ENCODE measurements at regions not wholly inside any gene's neighbourhood (a gene's known extent, or its start where the extent isn't known, plus 50 kb on each side); places are given as distances from the start of the nearest gene placed in this dataset.
A peak's percentile ranks its signal among the peaks of the same experiment; 100 is the strongest.

DNA sequence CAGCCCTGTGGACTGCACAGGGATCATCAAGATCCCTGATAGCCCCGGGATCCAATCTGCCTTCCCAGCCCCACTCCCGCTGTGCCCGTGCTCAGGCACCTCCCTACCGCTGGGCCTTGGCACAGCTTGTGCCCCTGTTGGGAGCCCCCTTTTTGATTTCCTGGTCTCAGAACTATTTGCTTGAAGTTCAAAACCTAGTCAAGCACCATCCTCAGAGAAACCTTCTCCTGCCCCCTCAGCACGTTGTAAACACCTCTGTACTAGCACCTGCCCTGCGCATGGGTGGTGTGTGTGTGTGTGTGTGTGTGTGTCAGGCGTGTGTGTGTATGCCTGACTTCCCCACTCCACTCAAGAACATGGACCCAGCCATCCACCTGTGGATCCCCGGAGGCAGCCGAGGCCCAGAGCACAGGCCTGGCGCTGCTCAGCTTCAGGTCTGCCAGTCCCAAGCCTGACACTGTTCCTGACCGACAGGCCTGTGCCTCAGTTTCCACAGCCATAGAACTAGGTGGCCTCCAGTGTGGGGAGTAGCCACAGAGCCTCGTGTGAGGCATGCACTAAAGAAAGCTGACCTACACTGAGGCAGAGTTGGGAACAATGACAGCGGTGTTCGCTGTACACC is 65.5 kb downstream of the ADRA2C start:
- DNase-seq: no peak

DNA sequence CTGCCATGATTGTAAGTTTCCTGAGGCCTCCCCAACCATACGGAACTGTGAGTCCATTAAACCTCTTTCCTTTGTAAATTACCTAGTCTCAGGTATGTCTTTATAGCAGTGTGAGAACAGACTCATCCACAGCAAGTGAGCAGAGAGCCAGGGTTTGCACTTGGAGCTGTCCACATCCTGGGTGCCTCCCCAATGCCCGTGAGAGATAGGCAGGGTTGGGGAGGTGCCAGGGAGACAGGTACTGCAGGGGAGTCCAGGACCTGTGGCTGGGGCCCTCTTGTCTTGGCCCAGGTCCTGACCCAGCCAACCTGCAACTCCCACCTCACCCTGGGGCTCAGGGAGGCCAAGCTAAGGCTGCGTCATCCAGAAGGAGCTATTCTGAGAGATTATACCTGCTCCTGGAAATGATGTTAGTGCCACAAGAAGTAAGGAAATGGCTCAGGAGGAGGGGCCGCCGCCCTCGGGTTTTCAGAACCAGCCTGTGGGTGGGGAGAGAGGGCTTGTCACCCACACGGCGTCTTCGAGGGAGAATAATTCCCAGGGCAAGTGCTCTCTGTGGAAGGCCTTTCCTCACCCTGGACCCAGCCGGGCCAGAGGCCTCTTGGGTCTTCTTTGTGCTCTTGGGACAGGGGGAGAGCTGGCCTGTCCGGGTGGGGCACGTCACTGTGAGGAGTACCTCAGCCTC is 66.5 kb downstream of the ADRA2C start:
- DNase-seq: no peak

DNA sequence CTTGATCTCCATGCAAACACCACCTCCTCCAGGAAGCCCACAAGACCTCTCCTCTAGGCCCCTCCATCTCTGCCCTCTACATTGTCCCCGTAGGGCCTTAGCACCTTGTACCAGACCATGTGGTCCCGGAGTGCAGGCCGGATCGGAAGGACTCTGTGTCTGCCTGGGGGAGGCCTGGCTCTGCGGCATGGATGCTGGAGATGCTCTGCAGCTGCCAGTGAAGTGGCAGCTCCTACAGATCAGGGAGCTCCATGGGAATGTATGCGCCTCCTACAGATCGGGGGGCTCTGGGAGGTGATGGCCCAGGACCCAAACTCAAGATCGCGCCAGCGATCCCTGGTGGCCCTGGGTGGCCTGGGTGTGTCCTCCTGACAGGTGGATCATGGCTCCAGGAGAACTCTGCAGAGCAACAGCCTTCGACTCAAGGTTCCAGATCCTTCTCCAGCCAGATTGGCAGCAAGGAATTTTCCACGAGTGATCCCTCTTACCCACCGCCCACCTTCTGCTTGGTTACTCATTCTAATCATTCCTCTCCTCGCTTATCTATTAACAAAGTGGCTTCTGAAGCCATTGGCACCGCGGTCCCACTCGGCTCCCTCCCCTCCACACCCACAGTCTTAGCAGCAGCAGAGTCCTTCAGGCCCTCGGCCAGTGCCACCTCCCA is 67.3 kb downstream of the ADRA2C start:
- no peak for DNase-seq

DNA sequence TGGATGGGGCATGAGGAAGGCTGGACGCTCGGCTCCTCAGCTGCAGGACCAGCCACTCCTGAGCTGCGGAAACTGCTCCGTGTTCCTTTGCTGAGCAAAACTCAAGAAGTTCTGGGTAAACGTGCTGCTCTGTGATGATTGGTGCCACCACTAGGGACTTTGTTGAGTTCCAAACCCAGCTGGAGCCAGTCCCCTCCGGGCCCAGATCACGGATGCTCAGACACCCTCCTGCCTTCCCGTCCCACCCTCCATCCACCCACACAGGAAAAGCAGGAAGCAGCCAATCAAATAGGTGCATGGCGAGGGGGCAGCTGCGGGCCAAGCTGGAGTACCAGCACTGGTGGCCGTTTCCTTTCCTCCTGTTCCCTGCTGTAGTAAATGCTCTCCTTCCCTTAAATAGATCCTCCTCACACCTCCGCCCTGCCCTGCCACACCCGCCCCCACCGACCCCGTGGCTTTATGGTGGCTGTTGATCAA is 68.0 kb downstream of the ADRA2C start:
- no peak for DNase-seq

DNA sequence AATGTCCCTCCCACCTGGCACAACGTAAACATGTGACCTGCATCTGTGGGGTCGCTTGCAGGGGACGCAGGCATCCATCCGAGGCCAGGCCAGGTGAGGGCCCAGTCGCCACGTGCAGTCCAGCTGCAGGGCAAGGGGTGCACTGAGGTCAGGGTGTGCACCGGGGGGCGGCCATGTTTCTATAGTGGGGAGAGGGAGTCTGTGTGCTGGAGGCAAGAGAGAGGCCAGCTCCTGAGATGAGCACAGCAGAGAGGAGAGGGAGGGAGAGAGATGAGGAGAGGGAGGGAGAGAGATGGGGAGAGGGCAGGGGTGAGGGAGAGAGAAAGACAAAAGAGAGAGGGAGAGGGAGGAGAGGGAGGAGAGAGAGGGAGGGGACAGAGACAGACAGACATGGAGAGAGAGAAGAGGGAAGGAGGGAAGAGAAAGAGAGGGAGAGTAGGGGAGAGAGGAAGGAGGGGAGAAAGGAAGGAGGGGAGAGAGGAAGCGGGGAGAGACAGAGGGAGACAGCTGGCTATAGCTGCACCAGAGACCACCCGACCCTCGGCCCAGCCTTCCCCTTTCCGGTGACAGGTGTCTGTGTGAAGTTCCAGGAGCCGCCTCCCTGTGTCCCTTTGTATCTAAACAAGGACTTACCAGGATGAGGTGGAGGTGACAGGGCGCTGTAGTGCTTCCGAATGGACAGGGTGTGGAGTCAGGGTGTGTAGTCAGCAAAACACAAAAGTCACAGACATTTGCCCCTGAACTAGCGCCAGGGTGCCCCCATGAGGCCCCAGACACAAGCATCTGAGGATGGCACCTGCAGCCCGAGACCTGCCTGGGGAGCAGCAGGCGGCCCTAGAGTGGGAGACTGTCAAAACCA is 68.7 kb downstream of the ADRA2C start:
- no peak for DNase-seq

DNA sequence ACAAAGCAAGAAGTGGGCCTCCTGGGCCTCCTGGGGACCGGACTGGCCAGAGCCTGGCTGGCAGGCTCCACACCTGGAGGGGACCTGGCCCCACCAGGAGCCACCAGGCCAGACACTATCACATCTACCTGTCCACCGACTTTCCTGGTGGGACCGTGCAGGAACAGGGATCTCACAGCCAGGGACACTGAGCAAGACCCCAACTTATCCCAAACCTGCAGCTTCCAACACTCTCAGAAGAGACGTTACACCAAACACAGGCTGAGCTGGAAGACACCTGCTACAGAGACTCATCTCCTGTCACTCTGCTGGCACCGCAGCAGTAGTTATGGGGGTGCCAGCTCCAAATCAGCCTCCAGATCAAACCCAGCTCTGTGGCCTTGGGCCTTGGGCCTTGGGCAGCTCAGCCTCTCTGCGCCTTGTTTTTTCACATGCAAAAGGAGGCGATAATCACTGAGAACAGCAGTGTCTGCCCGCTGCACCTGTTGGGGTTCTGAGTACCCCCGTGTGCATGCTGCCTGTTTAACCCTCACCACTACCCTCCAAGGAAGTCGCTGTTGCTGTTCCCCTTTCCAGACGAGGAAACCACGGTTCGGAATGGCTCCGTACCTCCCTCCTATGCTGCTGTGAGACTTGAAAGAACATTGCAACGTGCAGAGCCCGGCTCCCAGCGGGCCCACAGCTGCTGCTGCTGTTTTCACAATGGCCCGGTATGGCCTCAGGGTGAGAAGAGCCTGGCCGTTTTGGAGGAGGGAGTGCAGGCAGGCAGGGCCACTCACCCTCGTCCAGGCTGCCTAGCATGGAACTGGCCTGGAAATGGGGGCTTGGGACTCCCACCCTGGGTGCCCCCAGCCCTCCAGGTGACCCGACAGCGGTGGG is 69.6 kb downstream of the ADRA2C start:
- DNase-seq: peak in 1 of 3 experiments; percentile 7

DNA sequence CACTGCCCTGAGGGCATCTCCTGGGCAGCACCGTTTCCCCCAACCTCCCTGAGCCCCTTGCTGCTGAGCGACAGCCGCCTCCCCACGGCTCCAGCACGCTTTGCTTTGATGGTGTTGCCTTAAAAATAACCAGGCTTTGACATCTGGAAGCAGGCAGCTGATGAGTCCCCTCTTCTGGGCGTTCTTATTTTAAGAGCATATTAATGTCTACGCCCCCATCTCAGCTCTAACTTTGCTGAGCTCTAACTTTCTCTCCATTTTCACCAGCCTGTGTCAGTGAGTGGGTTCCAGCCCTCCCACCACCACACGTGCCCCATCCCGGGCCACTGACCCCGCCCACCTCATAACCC is 70.2 kb downstream of the ADRA2C start:
- DNase-seq: no peak

DNA sequence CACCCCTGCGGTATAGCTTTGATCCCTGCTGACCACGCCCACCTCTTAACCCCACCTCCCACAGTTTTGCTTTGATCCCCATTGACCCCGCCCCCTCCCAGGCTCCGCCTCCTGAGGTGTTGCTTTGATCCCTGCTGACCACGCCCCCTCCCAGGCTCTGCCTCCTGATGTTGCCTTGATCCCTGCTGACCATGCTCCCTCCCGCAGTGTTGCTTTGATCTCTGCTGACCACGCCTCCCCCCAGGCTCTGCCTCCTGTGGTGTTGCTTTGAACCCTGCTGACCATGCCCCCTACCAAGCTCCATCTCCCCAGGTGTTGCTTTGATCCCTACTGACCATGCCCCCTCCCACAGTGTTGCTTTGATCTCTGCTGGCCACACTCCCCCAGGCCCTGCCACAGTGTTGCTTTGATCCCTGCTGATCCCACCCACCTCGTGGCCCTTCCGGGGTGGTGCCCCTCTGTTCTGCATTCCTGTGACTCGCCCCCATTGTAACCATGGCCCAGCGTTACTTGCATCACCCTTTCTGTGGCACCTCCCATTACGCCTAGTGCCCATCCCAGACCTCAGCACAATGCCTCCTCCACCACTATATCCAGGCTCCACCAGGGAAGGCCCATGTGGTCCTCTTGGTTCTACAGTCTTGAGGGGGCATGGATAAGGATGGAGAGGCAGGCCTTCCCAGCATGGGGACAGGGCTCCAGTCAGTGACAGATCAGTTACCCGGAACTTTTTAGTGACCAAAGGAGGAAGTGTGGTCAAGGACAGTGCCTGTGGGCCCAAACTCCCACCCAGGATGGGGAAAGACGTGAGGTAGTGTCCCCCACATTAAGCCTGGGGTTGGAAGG is 70.8 kb downstream of the ADRA2C start:
- peak in 1 of 3 experiments; percentile 17 for DNase-seq

DNA sequence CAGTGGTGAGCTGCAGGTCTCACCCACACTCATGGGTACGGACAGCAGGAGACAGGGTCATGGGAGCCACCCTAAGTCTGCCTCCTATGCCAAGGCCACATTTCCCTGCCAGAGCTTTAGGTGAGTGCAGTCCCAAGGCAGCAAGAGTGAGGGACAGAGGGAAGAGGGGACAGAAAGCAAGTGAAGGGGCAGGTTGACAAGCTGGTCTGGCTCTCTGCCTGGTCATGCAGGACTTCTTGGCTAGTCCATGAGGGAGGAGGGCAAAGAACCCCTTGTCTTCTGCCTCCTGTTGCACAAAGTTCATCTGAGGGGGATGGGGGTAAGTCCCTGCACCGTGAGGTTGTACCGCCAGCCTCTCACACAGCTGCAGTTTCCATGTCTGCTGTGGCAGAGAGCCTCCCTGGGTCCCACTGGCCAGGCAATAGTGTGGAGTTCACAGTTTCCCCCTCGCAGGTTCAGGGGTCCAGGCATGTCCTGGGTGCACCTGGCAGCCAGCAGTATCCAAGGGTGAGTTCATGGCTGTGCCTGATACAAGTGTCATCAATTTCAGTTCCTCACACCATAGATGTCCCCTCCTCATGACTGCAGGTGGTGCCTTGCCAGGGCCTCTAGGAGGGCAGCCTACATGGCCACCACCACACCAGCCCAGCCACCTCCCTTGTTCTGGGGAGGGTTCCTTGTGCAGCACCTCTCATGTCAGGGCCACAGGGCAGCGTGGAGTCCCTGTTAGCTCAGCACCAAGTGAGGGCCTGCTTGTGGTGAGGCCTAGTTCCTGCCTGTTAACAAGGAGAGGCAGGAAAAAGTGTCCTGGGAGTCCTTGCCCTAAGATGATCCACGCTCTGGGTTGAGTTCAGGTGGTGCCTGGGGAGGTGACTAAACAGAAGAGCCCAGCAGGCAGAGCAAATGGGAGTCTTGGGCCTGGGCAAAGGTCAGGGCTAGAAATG is 72.5 kb downstream of the ADRA2C start:
- no peak for DNase-seq

DNA sequence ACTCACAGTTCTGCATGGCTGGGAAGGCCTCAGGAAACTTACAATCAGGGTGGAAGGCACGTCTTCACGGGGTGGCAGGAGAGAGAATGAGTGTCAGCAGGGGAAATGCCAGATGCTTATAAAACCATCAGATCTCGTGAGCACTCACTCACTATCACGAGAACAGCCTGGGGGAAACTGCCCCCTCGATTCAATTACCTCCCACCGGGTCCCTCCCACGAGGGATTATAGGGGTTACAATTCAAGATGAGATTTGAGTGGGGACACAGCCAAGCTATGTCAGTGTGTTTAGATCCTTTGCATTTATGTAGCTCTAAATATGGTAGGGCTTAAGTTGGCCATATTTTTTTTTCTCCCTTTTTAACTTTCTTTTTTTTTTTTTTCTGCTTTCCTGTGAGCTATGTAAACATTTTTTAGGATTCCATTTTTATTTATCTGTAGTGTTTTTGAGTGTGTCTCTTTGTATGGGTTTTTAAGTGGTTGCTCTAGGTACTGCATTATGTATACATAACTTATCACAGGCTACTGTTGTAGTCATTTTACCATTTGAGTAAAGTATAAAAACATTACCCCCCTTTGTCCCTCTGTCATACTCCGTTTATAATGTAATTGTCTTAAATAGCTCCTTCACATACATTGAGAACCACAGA is 79.0 kb downstream of the ADRA2C start:
- peak in 1 of 3 experiments; percentile 58 for DNase-seq

DNA sequence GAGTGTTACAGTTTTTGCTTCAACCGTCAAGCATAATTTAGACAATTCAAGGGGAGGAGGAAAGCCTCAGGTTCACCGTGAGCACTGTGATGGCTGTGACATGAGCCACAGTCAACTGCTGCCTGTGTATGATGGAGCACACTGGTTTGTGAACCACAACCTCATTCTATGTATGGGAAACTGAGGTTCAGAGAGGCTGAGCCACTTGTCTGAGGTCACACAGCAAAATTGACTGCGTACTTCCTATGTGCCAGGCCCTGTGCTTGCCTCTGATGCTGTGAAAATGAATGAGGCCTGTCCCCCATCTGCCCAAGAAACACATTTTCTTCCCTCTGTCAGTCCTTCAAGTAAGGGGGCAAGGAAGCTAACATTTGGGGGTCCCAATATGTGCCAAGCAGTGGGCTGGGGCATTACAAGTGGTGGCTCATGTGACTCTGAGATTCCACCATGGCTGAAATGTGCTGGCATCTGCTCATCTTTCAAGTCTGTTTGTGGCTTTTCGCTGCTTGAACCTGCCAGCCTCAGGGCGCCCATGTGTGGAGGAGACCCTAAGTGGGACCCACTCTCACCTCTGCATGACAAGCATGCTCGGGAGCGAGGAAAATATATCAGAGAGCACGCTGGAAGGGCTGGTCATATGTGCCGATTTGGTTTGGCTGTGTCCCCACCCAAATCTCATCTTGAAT is 79.7 kb downstream of the ADRA2C start:
- no peak for DNase-seq

DNA sequence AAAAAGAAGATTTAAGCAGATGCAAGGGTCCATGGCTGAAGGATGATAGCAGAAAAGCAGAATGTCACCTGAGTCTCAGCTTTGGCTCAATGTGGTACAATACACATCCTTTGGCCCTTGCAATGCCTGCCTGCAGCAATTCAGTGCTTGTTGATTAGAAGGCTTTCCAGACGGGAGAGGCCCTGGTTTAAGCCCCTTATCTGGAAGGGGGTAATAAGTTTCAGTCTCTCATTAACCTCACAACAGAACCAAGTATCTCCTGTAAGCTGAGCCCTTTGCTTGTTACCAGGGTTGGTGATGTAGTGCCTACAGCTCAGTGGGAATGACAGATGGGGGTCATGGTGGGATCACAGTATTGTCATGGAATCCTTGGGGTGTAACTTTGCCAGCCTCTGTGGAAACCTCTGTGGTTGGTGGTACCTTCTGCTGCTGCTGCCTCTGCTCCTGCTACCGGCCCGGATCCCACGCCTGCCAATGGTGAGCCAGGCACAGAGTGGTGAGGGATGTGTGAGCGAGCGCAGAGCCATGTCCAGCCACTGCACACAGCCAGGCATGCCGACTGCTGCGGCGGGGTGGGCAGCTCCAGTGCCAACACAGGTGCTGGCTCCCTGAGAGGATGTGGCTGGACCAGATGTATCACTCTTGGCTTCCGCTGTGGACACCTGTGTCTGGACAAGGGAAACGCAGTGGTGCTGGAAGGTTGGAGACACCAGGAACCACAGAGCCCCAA is 81.2 kb downstream of the ADRA2C start:
- no peak for DNase-seq

DNA sequence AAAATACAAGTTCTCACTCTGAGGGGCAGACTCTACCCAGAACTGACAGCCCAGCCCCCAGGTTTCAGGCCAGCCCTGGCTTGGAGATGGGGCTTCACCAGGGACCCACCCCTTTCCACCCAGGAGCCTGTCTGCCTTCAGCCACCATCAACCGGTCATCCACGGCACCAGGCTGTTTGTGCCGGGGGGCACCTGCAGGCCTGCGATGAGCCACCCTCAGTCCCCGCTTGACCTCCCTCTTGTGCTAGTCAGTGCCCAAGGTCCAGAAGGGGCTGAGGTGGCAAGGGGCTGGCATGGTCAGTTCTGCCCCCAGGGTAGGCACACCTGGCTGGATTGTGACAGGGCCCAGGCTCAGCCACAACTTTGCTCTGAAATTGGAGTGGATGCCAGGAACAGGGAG is 82.1 kb downstream of the ADRA2C start:
- DNase-seq: no peak

DNA sequence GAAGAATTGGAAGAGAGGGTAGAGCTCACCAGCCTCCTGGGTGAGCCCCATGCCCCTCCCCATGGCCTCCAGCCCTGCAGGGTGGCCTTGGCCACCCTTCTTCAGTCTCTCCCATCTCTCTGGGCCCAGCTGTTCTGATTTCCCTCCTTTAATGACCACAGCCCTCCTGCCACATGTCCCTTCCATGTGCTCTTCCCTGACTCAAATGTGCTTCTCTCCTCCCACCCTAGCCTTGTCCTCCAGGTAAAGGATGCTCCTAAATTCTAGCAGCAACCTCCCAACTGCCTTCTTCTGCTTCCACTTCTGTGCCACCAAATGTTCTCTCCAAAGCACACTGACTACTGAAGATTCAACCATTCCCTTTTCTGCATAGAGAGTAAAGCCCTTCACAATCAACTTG is 83.0 kb downstream of the ADRA2C start:
- DNase-seq: no peak

DNA sequence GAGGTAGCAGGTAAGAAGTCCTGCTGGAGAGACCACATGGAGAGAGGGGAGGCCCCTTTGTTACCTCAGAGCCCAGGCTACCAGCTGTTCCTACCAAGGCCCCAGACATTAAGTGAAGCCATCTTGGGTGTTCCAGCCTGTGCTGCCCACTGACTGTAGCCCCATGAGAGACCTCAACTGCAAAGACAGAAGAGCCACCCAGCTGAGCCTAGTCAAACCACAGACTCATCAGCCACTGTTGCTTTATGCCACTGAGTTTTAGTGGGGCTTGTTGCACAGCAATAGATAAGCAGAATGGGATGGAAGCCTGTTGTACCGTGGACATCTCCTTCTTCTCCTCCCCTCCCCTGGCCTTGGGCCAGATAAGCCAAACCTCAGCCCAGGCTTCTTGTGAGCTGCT is 83.9 kb downstream of the ADRA2C start:
- DNase-seq: no peak

DNA sequence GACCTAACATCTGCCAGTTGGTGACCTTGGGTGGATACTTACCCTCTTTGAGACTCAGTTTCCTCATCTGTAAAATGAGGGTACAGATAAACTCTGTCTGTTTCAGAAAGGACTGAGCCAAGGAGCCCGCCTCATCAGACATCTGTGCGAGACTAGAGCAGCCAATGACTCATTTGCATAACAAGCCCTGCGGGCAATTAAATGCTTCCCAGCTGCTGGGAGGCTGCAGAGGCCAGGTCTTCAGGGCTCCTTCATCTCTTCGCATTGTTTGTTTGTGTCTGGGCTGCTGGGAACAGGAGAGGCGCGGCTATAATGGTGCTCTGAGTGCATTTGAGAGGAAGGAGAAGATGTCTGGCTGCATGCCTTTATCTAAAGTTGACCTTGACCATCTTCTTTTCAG is 85.0 kb downstream of the ADRA2C start:
- peak in 2 of 3 experiments; percentile 28 to 46 for DNase-seq

DNA sequence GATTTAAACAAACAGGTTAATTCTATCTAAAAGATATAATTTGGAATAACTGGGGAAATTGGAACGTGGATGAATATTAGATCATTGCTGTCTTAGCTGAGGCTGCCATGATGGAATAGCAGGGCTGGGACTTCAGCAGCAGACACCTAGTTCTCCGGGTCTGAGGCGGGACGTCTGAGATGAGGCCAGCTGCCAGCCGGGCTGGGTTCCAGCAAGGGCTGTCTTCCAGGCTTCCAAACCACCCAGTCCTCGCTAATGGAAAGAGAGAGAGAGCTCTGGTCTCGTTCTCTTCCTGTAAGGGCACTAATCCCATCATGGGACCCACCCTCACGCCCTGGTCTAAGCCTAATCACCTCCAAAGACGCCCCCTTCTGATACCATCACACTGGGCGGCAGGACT is 85.7 kb downstream of the ADRA2C start:
- no peak for DNase-seq

DNA sequence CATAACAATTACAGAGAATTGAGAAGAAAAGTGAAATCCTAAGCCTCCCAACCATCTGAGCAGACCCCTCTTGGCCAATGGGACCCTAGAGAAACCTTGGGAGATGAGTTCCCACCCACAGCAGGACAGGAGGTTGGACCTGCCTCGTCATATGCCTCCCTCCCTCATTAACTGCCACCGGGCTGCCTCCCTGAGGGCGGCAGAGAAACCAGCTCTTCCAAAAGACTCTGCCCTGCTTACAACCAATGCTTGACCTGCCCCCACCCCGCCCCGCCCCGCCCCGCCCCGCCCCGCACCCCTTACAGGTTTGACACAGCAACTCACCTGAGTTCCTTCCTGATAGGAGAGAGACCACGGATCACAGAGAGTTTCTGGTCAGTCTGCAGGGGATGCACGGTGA is 86.1 kb downstream of the ADRA2C start:
- DNase-seq: no peak
